COR-L47 (cell line): ENCODE measurements at regions not wholly inside any gene's neighbourhood (a gene's known extent, or its start where the extent isn't known, plus 50 kb on each side); places are given as distances from the start of the nearest gene placed in this dataset.
A peak's percentile ranks its signal among the peaks of the same experiment; 100 is the strongest.

Experiments
- DNase-seq: peaks from one replicate; lab custom pipeline; 2025; lab: John Stamatoyannopoulos, UW

DNA sequence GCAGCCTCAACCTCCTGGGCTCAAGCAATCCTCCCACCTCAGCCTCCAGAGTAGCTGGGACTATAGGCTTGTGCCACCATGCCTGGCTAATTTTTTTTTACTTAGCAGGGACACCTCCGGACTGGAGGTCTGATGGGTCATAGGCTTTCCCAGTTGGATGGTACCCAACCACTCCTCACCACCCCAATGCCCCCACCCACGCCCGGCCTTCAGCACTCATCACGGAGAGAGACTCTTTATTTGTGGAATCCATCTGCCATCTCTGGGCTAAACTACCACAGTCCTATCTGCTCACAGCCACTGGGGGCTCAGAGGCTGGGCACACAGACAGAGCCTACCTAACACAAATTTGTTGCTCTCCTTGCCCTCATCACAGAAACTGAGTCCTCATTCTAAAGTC is 58.3 kb upstream of the STXBP1 start:
- DNase-seq = no peak

GRCh38 chr9:127554966-127555839 is 56.9 kb upstream of the STXBP1 start:
- DNase-seq = peak; percentile 47

- no peak for DNase-seq
These were observed 55.9 kb upstream of the STXBP1 start for GRCh38 chr9:127555840-127556820.

- DNase-seq = no peak
These were observed 55.2 kb upstream of the STXBP1 start for GRCh38 chr9:127556871-127557270.

- peak; percentile 60 for DNase-seq
These were observed 54.6 kb upstream of the STXBP1 start for GRCh38 chr9:127557466-127557869.

DNA sequence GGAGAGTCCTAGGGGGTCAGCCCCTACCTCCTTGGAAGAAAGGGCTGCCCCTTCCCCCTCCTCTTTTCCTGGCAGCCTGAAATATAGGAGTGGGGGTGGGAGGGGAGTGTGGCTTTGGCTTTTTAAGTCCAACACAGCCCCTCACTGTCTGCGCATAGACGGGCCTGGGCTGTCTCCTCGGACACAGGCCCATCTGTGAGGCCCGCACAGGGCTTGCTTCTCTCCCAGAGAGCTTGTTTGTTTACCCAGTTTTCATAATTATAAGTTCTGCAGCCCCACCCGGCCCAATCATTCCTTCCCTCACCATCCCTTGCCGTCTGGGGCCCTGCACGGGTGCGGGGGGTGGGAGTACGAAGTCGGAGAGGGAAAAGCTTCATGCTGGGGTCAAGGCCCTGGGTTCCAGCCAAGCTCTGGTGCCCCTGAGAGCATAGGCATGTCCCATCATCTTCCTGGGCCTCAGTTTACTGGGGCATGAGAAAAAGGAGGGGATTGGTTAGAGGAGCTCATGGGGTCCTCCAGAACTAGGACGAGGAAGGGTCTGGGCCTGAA is 54.0 kb upstream of the STXBP1 start:
- no peak for DNase-seq

DNA sequence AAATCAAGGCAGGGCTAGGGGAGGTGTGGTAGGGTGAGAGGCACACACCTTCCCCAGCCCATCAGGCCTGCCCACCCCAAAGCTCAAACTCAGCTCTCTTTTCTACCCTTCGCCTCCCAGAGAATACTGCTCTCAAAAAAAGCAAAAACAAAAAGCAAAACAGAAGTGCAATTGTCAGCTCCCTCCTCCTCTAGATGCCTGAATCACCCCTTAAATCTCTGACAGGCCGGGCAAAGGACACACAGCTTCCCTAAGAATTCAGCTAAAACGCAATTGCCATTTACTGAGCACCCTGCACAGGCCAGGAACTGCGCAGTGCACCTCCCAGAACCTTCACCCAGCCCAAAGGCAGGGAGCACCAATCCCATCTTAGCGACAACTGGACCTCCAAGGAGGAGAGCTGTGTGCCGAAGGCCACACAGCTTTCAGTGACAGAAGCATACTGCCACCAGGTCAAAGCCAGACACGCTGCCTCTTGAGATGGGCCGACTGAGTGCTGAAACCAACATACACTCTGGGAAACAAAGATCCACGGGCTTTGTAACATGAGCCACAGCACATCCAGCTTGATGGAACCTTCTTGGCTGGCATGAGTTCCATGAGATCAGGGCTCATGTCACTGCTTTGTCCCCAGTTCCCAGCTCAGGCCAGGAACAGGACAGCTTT is 53.4 kb upstream of the STXBP1 start:
- DNase-seq = no peak

- DNase-seq = no peak
These were observed 52.8 kb upstream of the STXBP1 start for GRCh38 chr9:127559247-127559680.

GRCh38 chr9:127561491-127562278 is 50.4 kb upstream of the STXBP1 start:
- no peak for DNase-seq
